ENCODE measurements at regions not wholly inside any gene's neighbourhood (a gene's known extent, or its start where the extent isn't known, plus 50 kb on each side); places are given as distances from the start of the nearest gene placed in this dataset.

- no peaks in the 10 kb centered on the region for H3K36me3 ChIP-seq (ENCODE audit: control insufficient read depth in 2 of 2, insufficient read depth in 1 of 2, low read length in 2 of 2)
- no peak overlapping the region for H3K4me3 ChIP-seq (ENCODE audit: low read depth, low read length)
- H3K27ac ChIP-seq (ENCODE audit: extremely low read depth, low read depth, low read length): no peak overlapping the region
- H3K9me3 ChIP-seq (ENCODE audit: control insufficient read depth, insufficient read depth, low read depth, low read length): no peaks in the 10 kb centered on the region
- no peaks in the 10 kb centered on the region for H3K4me1 ChIP-seq (ENCODE audit: control insufficient read depth, insufficient read depth, low read length)
- ChIA-PET CTCF (interaction anchor here (0.6 to 0.7 kb wide), 4 partner anchors 16 to 229 kb away, joined by 3 to 5 read pairs (median 4); no protein-coding TSS in a partner anchor), POLR2A (no interaction called here)
- TF ChIP-seq PRDM1 (tag by site-specific recombination; IDR thresholded peaks at IDR 0.05) (no peak), ZFP37 (tag by site-specific recombination; IDR thresholded peaks at IDR 0.05) (no peak), ZBTB44 (tag by site-specific recombination; IDR thresholded peaks at IDR 0.05) (no peak), HOXA7 (CRISPR knock-in tag; IDR thresholded peaks at IDR 0.05; ENCODE audit: borderline replicate concordance) (no peak), ZNF423 (tag by site-specific recombination; IDR thresholded peaks at IDR 0.05) (no peak)
Measured at GRCh38 chr6:105573138-105573537, 170.3 kb upstream of the PREP start.

DNA sequence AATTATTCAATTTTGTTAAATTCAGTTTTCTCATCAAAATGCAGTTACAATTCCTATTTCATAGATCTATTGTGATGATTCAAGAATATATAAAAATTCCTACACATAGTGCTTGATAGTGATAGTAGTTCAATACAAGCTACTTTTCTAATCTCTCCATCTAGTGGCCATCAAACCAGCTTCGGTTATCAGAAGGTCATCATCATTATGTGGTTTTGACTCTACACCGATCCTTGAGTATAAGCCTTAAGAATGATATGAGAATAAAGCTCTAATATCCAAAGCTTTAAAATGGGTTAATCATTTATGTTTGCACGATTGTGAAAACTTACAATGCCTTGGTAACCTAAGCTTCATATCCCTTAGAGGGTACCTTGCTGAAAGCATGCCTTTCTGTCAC, 167.5 kb upstream of the PREP start:
- Histone ChIP-seq H3K9me3 (ENCODE audit: control insufficient read depth, insufficient read depth, low read depth, low read length) (no peaks in the 10 kb centered on the region), H3K4me3 (ENCODE audit: low read depth, low read length) (no peak overlapping the region), H3K36me3 (ENCODE audit: control insufficient read depth in 2 of 2, insufficient read depth in 1 of 2, low read length in 2 of 2) (no peaks in the 10 kb centered on the region), H3K4me1 (ENCODE audit: control insufficient read depth, insufficient read depth, low read length) (no peaks in the 10 kb centered on the region), H3K27ac (ENCODE audit: extremely low read depth, low read depth, low read length) (no peak overlapping the region)
- ChIA-PET CTCF (interaction anchor here (0.5 to 0.8 kb wide), 3 partner anchors 14 to 1331 kb away, joined by 3 read pairs; no protein-coding TSS in a partner anchor), POLR2A (no interaction called here)
- TF ChIP-seq, protein P1, sequence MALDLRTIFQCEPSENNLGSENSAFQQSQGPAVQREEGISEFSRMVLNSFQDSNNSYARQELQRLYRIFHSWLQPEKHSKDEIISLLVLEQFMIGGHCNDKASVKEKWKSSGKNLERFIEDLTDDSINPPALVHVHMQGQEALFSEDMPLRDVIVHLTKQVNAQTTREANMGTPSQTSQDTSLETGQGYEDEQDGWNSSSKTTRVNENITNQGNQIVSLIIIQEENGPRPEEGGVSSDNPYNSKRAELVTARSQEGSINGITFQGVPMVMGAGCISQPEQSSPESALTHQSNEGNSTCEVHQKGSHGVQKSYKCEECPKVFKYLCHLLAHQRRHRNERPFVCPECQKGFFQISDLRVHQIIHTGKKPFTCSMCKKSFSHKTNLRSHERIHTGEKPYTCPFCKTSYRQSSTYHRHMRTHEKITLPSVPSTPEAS (tag by site-specific recombination; IDR thresholded peaks at IDR 0.05): no peak
- no peak for TF ChIP-seq ZSCAN23 (tag by site-specific recombination; IDR thresholded peaks at IDR 0.05)
- TF ChIP-seq ZNF664 (tag by site-specific recombination; IDR thresholded peaks at IDR 0.05): no peak
- no peak for TF ChIP-seq GLIS1 (tag by site-specific recombination; IDR thresholded peaks at IDR 0.05)

DNA sequence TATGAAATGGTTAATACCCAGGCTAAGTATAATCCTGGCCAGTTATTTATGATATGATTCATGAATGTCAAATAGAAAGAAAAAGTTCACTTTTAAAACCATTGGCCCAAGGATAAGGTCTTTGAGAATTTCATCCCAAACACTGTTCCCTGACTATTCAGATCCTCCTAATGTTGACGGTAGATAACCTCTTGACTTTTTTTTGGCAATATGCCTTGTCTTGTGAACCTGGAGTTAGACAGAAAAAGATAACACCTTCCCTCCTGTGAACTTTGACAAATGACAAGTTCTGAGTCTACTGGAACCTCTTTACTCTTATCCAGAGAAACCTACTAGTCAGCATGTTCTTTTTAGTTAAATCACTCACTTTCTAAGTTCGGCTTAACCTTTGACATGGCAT, 166.8 kb upstream of the PREP start:
- no peaks in the 10 kb centered on the region for H3K4me1 ChIP-seq (ENCODE audit: control insufficient read depth, insufficient read depth, low read length)
- CTCF ChIA-PET: interaction anchor here (0.6 kb wide), 1 partner anchor 24 kb away, joined by 3 read pairs; no protein-coding TSS in a partner anchor
- TF ChIP-seq ZBTB44 (tag by site-specific recombination; IDR thresholded peaks at IDR 0.05) (no peak), PBX3 (CRISPR knock-in tag; IDR thresholded peaks at IDR 0.05) (no peak), ZNF530 (tag by site-specific recombination; IDR thresholded peaks at IDR 0.05; ENCODE audit: low read depth) (no peak), ZFP3 (tag by site-specific recombination; IDR thresholded peaks at IDR 0.05; ENCODE audit: low read depth) (no peak), OSR2 (tag by site-specific recombination; IDR thresholded peaks at IDR 0.05) (no peak)
- H3K36me3 ChIP-seq (ENCODE audit: control insufficient read depth in 2 of 2, insufficient read depth in 1 of 2, low read length in 2 of 2): no peaks in the 10 kb centered on the region
- no peak overlapping the region for H3K4me3 ChIP-seq (ENCODE audit: low read depth, low read length)
- no peak overlapping the region for H3K27ac ChIP-seq (ENCODE audit: extremely low read depth, low read depth, low read length)
- H3K9me3 ChIP-seq (ENCODE audit: control insufficient read depth, insufficient read depth, low read depth, low read length): no peaks in the 10 kb centered on the region
- POLR2A ChIA-PET: no interaction called here

GRCh38 chr6:105568751-105569150, 165.9 kb upstream of the PREP start:
- Histone ChIP-seq H3K4me1 (ENCODE audit: control insufficient read depth, insufficient read depth, low read length) (no peaks in the 10 kb centered on the region), H3K27ac (ENCODE audit: extremely low read depth, low read depth, low read length) (no peak overlapping the region), H3K36me3 (ENCODE audit: control insufficient read depth in 2 of 2, insufficient read depth in 1 of 2, low read length in 2 of 2) (no peaks in the 10 kb centered on the region), H3K4me3 (ENCODE audit: low read depth, low read length) (no peak overlapping the region), H3K9me3 (ENCODE audit: control insufficient read depth, insufficient read depth, low read depth, low read length) (no peaks in the 10 kb centered on the region)
- ChIA-PET POLR2A (no interaction called here), CTCF (interaction anchor here (0.7 kb wide), 1 partner anchor 143 kb away, joined by 3 read pairs; no protein-coding TSS in a partner anchor)
- no peak for TF ChIP-seq ZNF791 (tag by site-specific recombination; IDR thresholded peaks at IDR 0.05)
- no peak for TF ChIP-seq ZNF624 (tag by site-specific recombination; IDR thresholded peaks at IDR 0.05)
- TF ChIP-seq MZF1 (tag by site-specific recombination; IDR thresholded peaks at IDR 0.05; ENCODE audit: borderline replicate concordance): no peak
- no peak for TF ChIP-seq TSHZ1 (tag by site-specific recombination; IDR thresholded peaks at IDR 0.05; ENCODE audit: borderline replicate concordance)
- no peak for TF ChIP-seq ZNF623 (tag by site-specific recombination; IDR thresholded peaks at IDR 0.05)
